GM12878 (cell line): ENCODE measurements at regions not wholly inside any gene's neighbourhood (a gene's known extent, or its start where the extent isn't known, plus 50 kb on each side); places are given as distances from the start of the nearest gene placed in this dataset.

ENCODE experiments used
- ATAC-seq: fragments of 200-7000 bp; cut with Tn5 transposase; 3 replicates; pipeline ENCODE4 v1.9.1; 2020; ENCODE audit warnings: mild to moderate bottlenecking, moderate library complexity
- BruUV-seq: library from RNA; stranded (reverse); fragments of 400-500 nt; replicated peaks from 2 replicates; lab custom pipeline; 2021; lab: Mats Ljungman, UMichigan
- CTCF ChIA-PET: fragments of 300-600 bp; sonication (Branson Sonifier 250); formaldehyde crosslinking; extraction: SDS; loops from one replicate; lab custom pipeline; 2021; ENCODE audit warnings: inconsistent platforms; lab: Yijun Ruan, JAX
- POLR2A ChIA-PET: fragments of 350-600 bp; formaldehyde crosslinking; extraction: SDS; loops from one replicate; lab custom pipeline; 2021; ENCODE audit warnings: inconsistent platforms; lab: Charles Lee
- RAD21 ChIA-PET: fragments of 300-600 bp; sonication (Branson Sonifier 250); formaldehyde crosslinking; loops from one replicate; lab custom pipeline; 2023; ENCODE audit warnings: antibody characterized with exemption; ENCODE audit not compliant: unreplicated experiment; lab: Charles Lee
- SMC1A ChIA-PET: fragments of 300-600 bp; sonication (Branson Sonifier 250); formaldehyde crosslinking; loops from one replicate; lab custom pipeline; 2023; ENCODE audit not compliant: unreplicated experiment, uncharacterized antibody; lab: Charles Lee
- DNase-seq: peaks from one replicate; pipeline ENCODE4 v3.0.0-alpha.2; 2011; ENCODE audit warnings: low read depth, low spot score
- FAIRE-seq: peaks from 3 replicates; lab custom pipeline; 2011; peaks lifted over from hg19 to GRCh38; lab: Jason Lieb, UNC
- H2AFZ ChIP-seq: 2 replicates; pipeline ENCODE4 v1.6.0; 2011; ENCODE audit warnings: low read depth, low read length, control low read depth; ENCODE audit not compliant: control insufficient read depth
- H3K27ac ChIP-seq: 2 replicates; pipeline ENCODE4 v1.5.1; 2011; ENCODE audit warnings: control low read depth; ENCODE audit not compliant: control insufficient read depth, insufficient read depth
- H3K27me3 ChIP-seq, 2 experiments: replicated peaks in 1 of 2; 2 replicates each; pipeline versions ENCODE4 v1.6.0 to v1.6.1; 2011; ENCODE audit warnings: low read length in 1 of 2; ENCODE audit not compliant: control insufficient read depth in 2 of 2, insufficient read depth in 2 of 2
- H3K36me3 ChIP-seq, 2 experiments: 2 replicates each; pipeline ENCODE4 v1.5.1; 2011; ENCODE audit warnings: low read length in 1 of 2; ENCODE audit not compliant: control insufficient read depth in 2 of 2, insufficient read depth in 2 of 2
- H3K4me1 ChIP-seq: 2 replicates; pipeline ENCODE4 v1.6.1; 2011; ENCODE audit warnings: mild to moderate bottlenecking, low read length, moderate library complexity, mixed read lengths; ENCODE audit not compliant: control insufficient read depth, insufficient read depth
- H3K4me2 ChIP-seq: 2 replicates; pipeline ENCODE4 v1.6.0; 2011; ENCODE audit warnings: control low read depth; ENCODE audit not compliant: control insufficient read depth, insufficient read depth
- H3K4me3 ChIP-seq: fragments of 200-600 bp; sonication (generic); 2 replicates; pipeline ENCODE4 v1.5.1; 2016
- H3K79me2 ChIP-seq: 2 replicates; pipeline ENCODE4 v1.6.0; 2011; ENCODE audit warnings: low read length; ENCODE audit not compliant: control insufficient read depth, insufficient read depth
- H3K9ac ChIP-seq: 2 replicates; pipeline ENCODE4 v1.8.0; 2011; ENCODE audit warnings: low read length, control low read depth, mixed read lengths; ENCODE audit not compliant: control insufficient read depth, insufficient read depth
- H3K9me3 ChIP-seq: replicated peaks from 3 replicates; pipeline ENCODE4 v1.5.1; 2011; ENCODE audit warnings: mild to moderate bottlenecking, low read length; ENCODE audit not compliant: control insufficient read depth, insufficient read depth
- H4K20me1 ChIP-seq: 2 replicates; pipeline ENCODE4 v1.6.0; 2011; ENCODE audit not compliant: control insufficient read depth, insufficient read depth
- DPF2 ChIP-seq: fragments of 450-650 bp; IDR thresholded peaks from 2 replicates; pipeline ENCODE4 v1.6.1; 2017; ENCODE audit warnings: mild to moderate bottlenecking
- E4F1 ChIP-seq: fragments of 450-650 bp; IDR thresholded peaks from 2 replicates; pipeline ENCODE4 v1.6.1; 2018; ENCODE audit warnings: borderline replicate concordance, mild to moderate bottlenecking; ENCODE audit not compliant: partially characterized antibody
- FOS ChIP-seq: IDR thresholded peaks from 3 replicates; pipeline ENCODE4 v1.6.1; 2011; ENCODE audit warnings: borderline replicate concordance; ENCODE audit not compliant: insufficient read length; ENCODE audit errors: extremely low read depth
- IRF4 ChIP-seq: IDR thresholded peaks from 2 replicates; pipeline ENCODE4 v1.6.1; 2011; ENCODE audit warnings: low read depth, low read length
- JUNB ChIP-seq: IDR thresholded peaks from 2 replicates; pipeline ENCODE4 v1.6.1; 2016; ENCODE audit warnings: antibody characterized with exemption, mild to moderate bottlenecking
- MEF2A ChIP-seq: IDR thresholded peaks from 2 replicates; pipeline ENCODE4 v1.6.1; 2011; ENCODE audit warnings: low read depth, mild to moderate bottlenecking, low read length, moderate library complexity; ENCODE audit not compliant: insufficient read depth
- MYB ChIP-seq: fragments of 150-350 bp; IDR thresholded peaks from 2 replicates; pipeline ENCODE4 v1.6.1; 2014; ENCODE audit warnings: mild to moderate bottlenecking, low read depth, low read length, borderline replicate concordance
- MYC ChIP-seq: IDR thresholded peaks from 2 replicates; pipeline ENCODE4 v1.6.1; 2011; ENCODE audit warnings: mild to moderate bottlenecking, low read length, moderate library complexity, inconsistent platforms; ENCODE audit not compliant: insufficient read depth, insufficient replicate concordance, insufficient read length, severe bottlenecking
- POLR2AphosphoS5 ChIP-seq: IDR thresholded peaks from 2 replicates; pipeline ENCODE4 v1.6.1; 2011; ENCODE audit warnings: mild to moderate bottlenecking, low read length, inconsistent platforms
- RAD21 ChIP-seq: IDR thresholded peaks from 2 replicates; pipeline ENCODE4 v1.6.1; 2011; ENCODE audit warnings: mild to moderate bottlenecking, low read depth, low read length, moderate library complexity; ENCODE audit not compliant: insufficient read depth
- RELA ChIP-seq: fragments of 450-650 bp; IDR thresholded peaks from 2 replicates; pipeline ENCODE4 v1.8.0; 2014; ENCODE audit warnings: borderline replicate concordance; ENCODE audit not compliant: partially characterized antibody
- SMARCA5 ChIP-seq: fragments of 450-650 bp; IDR thresholded peaks from 2 replicates; pipeline ENCODE4 v1.6.1; 2017; ENCODE audit warnings: mild to moderate bottlenecking
- TCF7 ChIP-seq: IDR thresholded peaks from 2 replicates; pipeline ENCODE4 v1.6.1; 2014; ENCODE audit warnings: antibody characterized with exemption, borderline replicate concordance
- ZNF207 ChIP-seq: fragments of 450-650 bp; IDR thresholded peaks from 2 replicates; pipeline ENCODE4 v1.6.1; 2014; ENCODE audit warnings: antibody characterized with exemption, mild to moderate bottlenecking, borderline replicate concordance
- ZNF217 ChIP-seq: fragments of 450-650 bp; IDR thresholded peaks from 2 replicates; pipeline ENCODE4 v1.6.1; 2017; ENCODE audit warnings: antibody characterized with exemption, mild to moderate bottlenecking
- ZNF622 ChIP-seq: fragments of 450-650 bp; IDR thresholded peaks from 2 replicates; pipeline ENCODE4 v1.6.1; 2017; ENCODE audit warnings: mild to moderate bottlenecking, inconsistent platforms
- WGBS: methylation state at CpG from one replicate; pipeline ENCODE4 v1.1.6; 2016; ENCODE audit warnings: low lambda C conversion rate; ENCODE audit not compliant: insufficient replicate concordance, insufficient coverage; ENCODE audit errors: missing lambda C conversion rate; 5-methylcytosine and 5-hydroxymethylcytosine counted together
- in situ Hi-C: fragments of 300-500 bp; cut with MboI; formaldehyde crosslinking; loops from 9 replicates; pipeline ENCODE4 v1.14.3; 2018; ENCODE audit warnings: mixed read lengths
- intact Hi-C: fragments of 100-400 bp; cut with micrococcal nuclease; formaldehyde crosslinking; loops from one replicate; pipeline ENCODE4 v1.14.2; 2022; ENCODE audit not compliant: unreplicated experiment
- TF ChIP-seq, protein P1 (sequence below): fragments of 450-650 bp; IDR thresholded peaks from 2 replicates; pipeline ENCODE4 v1.6.1; 2018; ENCODE audit warnings: mild to moderate bottlenecking, low read depth, moderate library complexity; ENCODE audit not compliant: partially characterized antibody
- TF ChIP-seq, protein P2 (sequence below): IDR thresholded peaks from 2 replicates; pipeline ENCODE4 v1.6.1; 2011; ENCODE audit warnings: low read depth, mild to moderate bottlenecking, low read length, moderate library complexity, borderline replicate concordance; ENCODE audit errors: extremely low read depth

- Histone ChIP-seq H3K79me2 (no peaks in the 10 kb centered on the region), H3K4me2 (no peak overlapping the region), H3K9me3 (peaks cover 9% of the 10 kb centered on the region), H3K4me3 (no peak overlapping the region), H3K9ac (no peak overlapping the region), H3K27ac (no peak overlapping the region), H3K27me3 (no peaks in the 10 kb centered on the region), H4K20me1 (no peaks in the 10 kb centered on the region), H3K36me3 (no peaks in the 10 kb centered on the region), H3K4me1 (no peaks in the 10 kb centered on the region), H2AFZ (no peak overlapping the region)
- no peak for DNase-seq
- intact Hi-C loops, result no loop called here
- TF ChIP-seq ZNF207 (no peak), ZNF217 (no peak), E4F1 (no peak), FOS (no peak), MYC (no peak), SMARCA5 (no peak), RELA (no peak), RAD21 (no peak), DPF2 (no peak), IRF4 (no peak), MEF2A (no peak), POLR2AphosphoS5 (no peak), ZNF622 (no peak), TCF7 (no peak), MYB (no peak), JUNB (no peak)
- TF ChIP-seq, protein P1, sequence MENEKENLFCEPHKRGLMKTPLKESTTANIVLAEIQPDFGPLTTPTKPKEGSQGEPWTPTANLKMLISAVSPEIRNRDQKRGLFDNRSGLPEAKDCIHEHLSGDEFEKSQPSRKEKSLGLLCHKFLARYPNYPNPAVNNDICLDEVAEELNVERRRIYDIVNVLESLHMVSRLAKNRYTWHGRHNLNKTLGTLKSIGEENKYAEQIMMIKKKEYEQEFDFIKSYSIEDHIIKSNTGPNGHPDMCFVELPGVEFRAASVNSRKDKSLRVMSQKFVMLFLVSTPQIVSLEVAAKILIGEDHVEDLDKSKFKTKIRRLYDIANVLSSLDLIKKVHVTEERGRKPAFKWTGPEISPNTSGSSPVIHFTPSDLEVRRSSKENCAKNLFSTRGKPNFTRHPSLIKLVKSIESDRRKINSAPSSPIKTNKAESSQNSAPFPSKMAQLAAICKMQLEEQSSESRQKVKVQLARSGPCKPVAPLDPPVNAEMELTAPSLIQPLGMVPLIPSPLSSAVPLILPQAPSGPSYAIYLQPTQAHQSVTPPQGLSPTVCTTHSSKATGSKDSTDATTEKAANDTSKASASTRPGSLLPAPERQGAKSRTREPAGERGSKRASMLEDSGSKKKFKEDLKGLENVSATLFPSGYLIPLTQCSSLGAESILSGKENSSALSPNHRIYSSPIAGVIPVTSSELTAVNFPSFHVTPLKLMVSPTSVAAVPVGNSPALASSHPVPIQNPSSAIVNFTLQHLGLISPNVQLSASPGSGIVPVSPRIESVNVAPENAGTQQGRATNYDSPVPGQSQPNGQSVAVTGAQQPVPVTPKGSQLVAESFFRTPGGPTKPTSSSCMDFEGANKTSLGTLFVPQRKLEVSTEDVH, result no peak
- TF ChIP-seq, protein P2, sequence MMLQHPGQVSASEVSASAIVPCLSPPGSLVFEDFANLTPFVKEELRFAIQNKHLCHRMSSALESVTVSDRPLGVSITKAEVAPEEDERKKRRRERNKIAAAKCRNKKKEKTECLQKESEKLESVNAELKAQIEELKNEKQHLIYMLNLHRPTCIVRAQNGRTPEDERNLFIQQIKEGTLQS, result no peak
- in situ Hi-C loops, result no loop called here
- ChIA-PET CTCF (interaction anchor here (1.2 to 2.1 kb wide), 3 partner anchors 13 to 138 kb away, joined by 3 to 6 read pairs (median 5); no protein-coding TSS in a partner anchor), SMC1A (interaction anchor here (0.7 to 3.7 kb wide), 4 partner anchors 12 to 138 kb away, joined by 3 to 22 read pairs (median 4); no protein-coding TSS in a partner anchor), RAD21 (interaction anchor here (0.8 to 1.0 kb wide), 2 partner anchors 10 to 137 kb away, joined by 3 read pairs; no protein-coding TSS in a partner anchor), POLR2A (interaction anchor here (0.8 kb wide), 1 partner anchor 16 kb away, joined by 3 read pairs; no protein-coding TSS in a partner anchor)
- no peak for ATAC-seq
- no TSS peak for BruUV-seq
- WGBS, result 94% methylated on average over 1 of the region's 1 CpG
- FAIRE-seq, result no peak
These were observed 221.9 kb downstream of the FAM76B start for GRCh38 chr11:95567685-95568084.
